Activated naive CD8-positive, alpha-beta T cell treated with anti-CD3 and anti-CD28 coated beads for 36 hours (primary cell): ENCODE measurements at regions not wholly inside any gene's neighbourhood (a gene's known extent, or its start where the extent isn't known, plus 50 kb on each side); places are given as distances from the start of the nearest gene placed in this dataset.

ENCODE experiments used
- DNase-seq: peaks from one replicate; pipeline ENCODE4 v3.0.0; 2021
- H3K27ac Mint-ChIP-seq: one replicate; pipeline ENCODE4 v1.8.0; 2022; ENCODE audit warnings: mild to moderate bottlenecking, moderate library complexity, mixed read lengths
- H3K27me3 Mint-ChIP-seq: one replicate; pipeline ENCODE4 v1.8.0; 2022; ENCODE audit warnings: mild to moderate bottlenecking, mixed read lengths
- H3K36me3 Mint-ChIP-seq: one replicate; pipeline ENCODE4 v1.8.0; 2021; ENCODE audit warnings: mild to moderate bottlenecking, mixed read lengths
- H3K4me1 Mint-ChIP-seq: one replicate; pipeline ENCODE4 v1.8.0; 2021; ENCODE audit warnings: mixed read lengths
- H3K4me3 Mint-ChIP-seq: one replicate; pipeline ENCODE4 v1.8.0; 2022; ENCODE audit warnings: mild to moderate bottlenecking, moderate library complexity, mixed read lengths
- H3K9me3 Mint-ChIP-seq: one replicate; pipeline ENCODE4 v1.8.0; 2022; ENCODE audit warnings: mixed read lengths

GRCh38 chr18:41418598-41418997 lies 536.4 kb upstream of the PIK3C3 start:
- DNase-seq, result no peak
- no peaks in the 10 kb centered on the region for H3K36me3 Mint-ChIP-seq
- no peaks in the 10 kb centered on the region for H3K27me3 Mint-ChIP-seq
- no peak overlapping the region for H3K4me3 Mint-ChIP-seq
- H3K4me1 Mint-ChIP-seq, result no peaks in the 10 kb centered on the region
- no peaks in the 10 kb centered on the region for H3K9me3 Mint-ChIP-seq
- H3K27ac Mint-ChIP-seq, result no peak overlapping the region

DNA sequence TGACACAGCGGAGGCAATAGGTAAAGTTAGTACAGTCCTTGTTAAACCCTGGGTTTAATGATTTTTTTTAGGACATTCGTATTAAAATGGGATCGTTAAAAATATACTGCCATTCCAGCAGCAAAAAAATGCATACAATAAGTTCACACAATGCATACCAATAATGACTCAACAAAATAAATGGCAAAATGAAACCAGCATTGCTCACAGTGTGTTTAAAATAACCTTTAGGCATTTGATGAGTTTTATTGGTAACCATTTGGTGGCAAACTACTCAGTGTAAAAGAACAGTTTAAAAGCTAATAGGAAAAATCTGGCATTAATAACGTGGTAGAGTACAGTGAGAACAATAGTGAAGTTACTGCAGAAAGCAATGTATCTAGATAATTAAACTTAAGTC lies 539.0 kb upstream of the PIK3C3 start:
- no peak for DNase-seq
- H3K9me3 Mint-ChIP-seq, result peaks cover 1% of the 10 kb centered on the region
- no peak overlapping the region for H3K27ac Mint-ChIP-seq
- no peak overlapping the region for H3K4me3 Mint-ChIP-seq
- no peaks in the 10 kb centered on the region for H3K4me1 Mint-ChIP-seq
- H3K27me3 Mint-ChIP-seq, result no peaks in the 10 kb centered on the region
- H3K36me3 Mint-ChIP-seq, result no peaks in the 10 kb centered on the region

DNA sequence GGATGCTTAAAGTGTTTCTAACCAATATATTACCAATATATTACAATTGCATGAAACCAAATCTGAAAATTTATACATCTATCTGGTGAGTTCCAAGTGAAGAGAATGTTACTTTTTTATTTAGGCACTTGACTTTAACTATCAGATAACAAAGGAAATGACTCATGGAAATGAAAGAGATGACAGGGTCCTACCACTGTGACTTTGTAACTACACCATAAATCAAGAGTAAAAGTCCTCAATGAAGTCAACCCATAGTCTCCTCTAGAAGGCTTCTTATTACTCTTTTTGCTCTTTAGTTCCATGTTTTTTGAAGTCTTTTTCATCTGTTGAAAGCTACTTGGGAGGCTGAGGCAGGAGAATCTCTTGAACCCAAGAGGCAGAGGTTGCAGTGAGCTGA lies 545.0 kb upstream of the PIK3C3 start:
- no peak for DNase-seq
- H3K27me3 Mint-ChIP-seq, result no peaks in the 10 kb centered on the region

DNA sequence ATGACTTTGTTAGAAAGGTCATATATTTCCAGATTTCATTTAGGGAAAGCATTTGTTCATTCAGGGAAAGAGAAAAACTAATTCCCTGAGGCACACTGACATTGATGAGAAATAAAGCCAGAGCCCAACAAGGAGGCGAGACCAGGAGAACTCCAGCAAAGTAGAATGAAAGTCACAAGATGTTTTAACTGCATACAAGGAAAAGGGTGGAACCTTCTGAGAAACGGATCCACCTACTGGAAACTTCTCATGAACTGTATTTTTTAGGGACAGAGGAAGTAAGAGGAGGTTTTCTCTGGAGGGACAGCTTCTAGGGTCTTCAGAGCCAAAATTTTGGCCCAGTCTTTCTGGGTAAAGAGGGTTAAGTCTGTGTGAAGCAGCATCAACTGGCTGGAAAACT lies 548.2 kb upstream of the PIK3C3 start:
- Mint-ChIP-seq H3K36me3 (no peaks in the 10 kb centered on the region), H3K9me3 (peaks cover 4% of the 10 kb centered on the region), H3K27ac (no peak overlapping the region), H3K27me3 (no peaks in the 10 kb centered on the region), H3K4me1 (no peaks in the 10 kb centered on the region), H3K4me3 (no peak overlapping the region)
- DNase-seq, result no peak

More for the DNA sequence above, 545.0 kb upstream of the PIK3C3 start:
- Mint-ChIP-seq H3K36me3 (no peaks in the 10 kb centered on the region), H3K4me1 (no peaks in the 10 kb centered on the region), H3K4me3 (no peak overlapping the region), H3K27ac (no peak overlapping the region), H3K9me3 (peaks cover 3% of the 10 kb centered on the region)

DNA sequence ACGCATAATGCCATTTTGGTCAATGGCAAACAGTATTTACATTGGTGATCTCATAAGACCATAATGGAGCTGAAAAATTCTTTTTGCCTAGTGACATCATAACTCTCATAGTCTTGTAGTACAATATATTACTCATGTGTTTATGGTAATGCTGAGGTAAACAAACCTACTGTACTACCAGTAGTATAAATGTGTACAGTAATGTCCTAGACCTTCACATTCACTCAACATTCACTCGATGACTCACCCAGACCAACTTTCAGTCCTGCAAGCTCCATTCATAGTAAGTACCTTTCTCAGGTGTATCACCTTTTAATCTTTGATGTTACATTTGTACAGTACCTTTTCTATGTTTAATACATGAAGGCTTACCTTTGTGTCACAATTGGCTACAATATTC lies 558.2 kb upstream of the PIK3C3 start:
- Mint-ChIP-seq H3K27me3 (no peaks in the 10 kb centered on the region), H3K4me1 (no peaks in the 10 kb centered on the region), H3K27ac (no peak overlapping the region), H3K36me3 (no peaks in the 10 kb centered on the region), H3K9me3 (no peaks in the 10 kb centered on the region), H3K4me3 (no peak overlapping the region)
- no peak for DNase-seq

GRCh38 chr18:41396211-41396610 lies 558.8 kb upstream of the PIK3C3 start:
- no peak overlapping the region for H3K27ac Mint-ChIP-seq
- H3K27me3 Mint-ChIP-seq, result no peaks in the 10 kb centered on the region
- no peak for DNase-seq
- no peaks in the 10 kb centered on the region for H3K36me3 Mint-ChIP-seq
- no peaks in the 10 kb centered on the region for H3K9me3 Mint-ChIP-seq
- no peaks in the 10 kb centered on the region for H3K4me1 Mint-ChIP-seq
- H3K4me3 Mint-ChIP-seq, result no peak overlapping the region

- Mint-ChIP-seq H3K4me3 (no peak overlapping the region), H3K27ac (no peak overlapping the region), H3K27me3 (no peaks in the 10 kb centered on the region), H3K36me3 (no peaks in the 10 kb centered on the region), H3K9me3 (no peaks in the 10 kb centered on the region), H3K4me1 (no peaks in the 10 kb centered on the region)
- no peak for DNase-seq
These were observed 559.3 kb upstream of the PIK3C3 start for GRCh38 chr18:41395695-41396094.

- Mint-ChIP-seq H3K36me3 (no peaks in the 10 kb centered on the region), H3K27me3 (peaks cover 6% of the 10 kb centered on the region), H3K9me3 (no peaks in the 10 kb centered on the region), H3K4me1 (no peaks in the 10 kb centered on the region), H3K27ac (no peak overlapping the region), H3K4me3 (no peak overlapping the region)
- DNase-seq, result no peak
These were observed 563.1 kb upstream of the PIK3C3 start for GRCh38 chr18:41391616-41392595.

DNA sequence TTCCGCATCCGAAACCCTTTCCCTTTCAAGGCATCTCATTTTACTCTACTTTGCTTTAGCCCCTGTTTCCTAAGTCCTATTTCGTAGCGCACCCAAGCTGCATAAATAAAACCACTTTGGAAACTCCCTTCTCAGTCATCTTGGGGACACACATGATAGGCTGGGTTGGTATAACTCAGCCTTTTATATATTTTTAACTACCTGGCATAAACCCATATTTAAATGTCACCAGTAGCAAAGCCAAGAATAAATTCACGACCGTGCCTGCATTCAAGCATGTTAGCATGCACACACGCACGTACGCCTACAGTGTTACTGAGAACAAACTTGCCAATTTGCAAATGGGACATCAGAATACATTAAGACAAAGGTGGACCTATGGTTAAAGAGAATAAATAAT lies 564.7 kb upstream of the PIK3C3 start:
- peaks cover 6% of the 10 kb centered on the region for H3K27me3 Mint-ChIP-seq
- H3K4me1 Mint-ChIP-seq, result no peaks in the 10 kb centered on the region
- DNase-seq, result no peak
- H3K4me3 Mint-ChIP-seq, result no peak overlapping the region
- H3K27ac Mint-ChIP-seq, result no peak overlapping the region
- H3K9me3 Mint-ChIP-seq, result no peaks in the 10 kb centered on the region
- H3K36me3 Mint-ChIP-seq, result no peaks in the 10 kb centered on the region

GRCh38 chr18:41378598-41378997 lies 576.4 kb upstream of the PIK3C3 start:
- H3K9me3 Mint-ChIP-seq, result no peaks in the 10 kb centered on the region
- H3K36me3 Mint-ChIP-seq, result no peaks in the 10 kb centered on the region
- H3K4me1 Mint-ChIP-seq, result no peaks in the 10 kb centered on the region
- no peak for DNase-seq
- H3K4me3 Mint-ChIP-seq, result no peak overlapping the region
- no peak overlapping the region for H3K27ac Mint-ChIP-seq
- H3K27me3 Mint-ChIP-seq, result no peaks in the 10 kb centered on the region

DNA sequence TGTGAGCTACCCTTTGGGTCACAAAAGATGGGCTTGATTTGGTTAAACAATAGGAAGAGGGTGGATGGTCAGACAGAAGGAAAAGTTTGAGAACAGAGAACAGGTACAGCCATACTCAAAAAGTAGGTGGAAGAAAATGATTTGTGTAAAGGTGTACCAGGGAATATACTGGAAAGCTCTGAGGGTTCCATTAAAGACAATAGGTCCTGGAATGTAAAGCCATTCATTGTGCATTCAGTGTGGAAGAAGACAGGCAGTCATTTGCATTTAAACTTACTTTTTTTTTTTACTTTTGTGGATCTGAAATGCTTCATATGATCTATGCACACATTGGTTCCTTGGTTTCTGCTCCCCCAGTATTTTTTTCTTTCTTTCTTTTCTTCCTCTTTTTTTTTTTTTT lies 581.4 kb upstream of the PIK3C3 start:
- H3K4me1 Mint-ChIP-seq, result no peaks in the 10 kb centered on the region
- no peaks in the 10 kb centered on the region for H3K27me3 Mint-ChIP-seq
- no peak for DNase-seq
- H3K9me3 Mint-ChIP-seq, result no peaks in the 10 kb centered on the region
- no peak overlapping the region for H3K27ac Mint-ChIP-seq
- H3K4me3 Mint-ChIP-seq, result no peak overlapping the region
- no peaks in the 10 kb centered on the region for H3K36me3 Mint-ChIP-seq

DNA sequence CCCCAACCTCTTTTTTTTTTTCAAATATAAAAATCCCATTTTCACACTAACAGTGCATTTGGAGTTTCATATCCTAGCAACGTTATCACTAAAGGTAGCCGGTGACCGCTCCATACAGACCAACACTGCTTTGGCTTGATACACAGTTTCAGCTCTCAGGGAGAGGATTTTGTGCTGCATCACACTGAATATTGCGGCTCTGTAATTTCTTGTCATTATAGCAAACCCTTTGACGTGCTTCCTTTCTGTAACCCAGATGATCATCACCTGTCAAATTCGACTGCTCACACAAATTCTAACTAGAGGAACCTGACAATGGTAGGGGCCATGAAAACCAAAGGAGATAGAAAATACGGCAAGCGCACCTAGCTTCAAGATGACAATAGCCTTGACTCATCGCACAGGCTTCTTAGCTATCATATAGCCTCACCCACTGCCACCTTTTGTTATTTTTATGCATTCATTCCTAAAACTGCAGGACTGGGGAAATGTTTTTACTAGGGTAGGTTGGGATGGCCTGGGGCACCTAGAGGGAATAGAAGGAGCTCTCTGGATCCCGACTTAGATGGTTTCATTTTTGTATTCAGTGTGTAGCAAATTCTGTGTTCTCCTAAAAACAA lies 582.9 kb upstream of the PIK3C3 start:
- Mint-ChIP-seq H3K27ac (no peak overlapping the region), H3K4me3 (no peak overlapping the region)

GRCh38 chr18:41371156-41372045 lies 583.6 kb upstream of the PIK3C3 start:
- Mint-ChIP-seq H3K9me3 (no peaks in the 10 kb centered on the region), H3K36me3 (no peaks in the 10 kb centered on the region)

More for the DNA sequence above, 582.9 kb upstream of the PIK3C3 start:
- Mint-ChIP-seq H3K27me3 (no peaks in the 10 kb centered on the region), H3K4me1 (no peaks in the 10 kb centered on the region), H3K36me3 (no peaks in the 10 kb centered on the region), H3K9me3 (no peaks in the 10 kb centered on the region)
- no peak for DNase-seq

GRCh38 chr18:41370740-41371139 lies 584.3 kb upstream of the PIK3C3 start:
- H3K27me3 Mint-ChIP-seq, result no peaks in the 10 kb centered on the region
- H3K4me1 Mint-ChIP-seq, result no peaks in the 10 kb centered on the region
- no peak for DNase-seq
- H3K4me3 Mint-ChIP-seq, result no peak overlapping the region
- no peaks in the 10 kb centered on the region for H3K9me3 Mint-ChIP-seq
- no peaks in the 10 kb centered on the region for H3K36me3 Mint-ChIP-seq
- H3K27ac Mint-ChIP-seq, result no peak overlapping the region

More at GRCh38 chr18:41371156-41372045, 583.6 kb upstream of the PIK3C3 start:
- Mint-ChIP-seq H3K27ac (no peak overlapping the region), H3K4me3 (no peak overlapping the region), H3K27me3 (no peaks in the 10 kb centered on the region), H3K4me1 (no peaks in the 10 kb centered on the region)
- DNase-seq, result no peak

DNA sequence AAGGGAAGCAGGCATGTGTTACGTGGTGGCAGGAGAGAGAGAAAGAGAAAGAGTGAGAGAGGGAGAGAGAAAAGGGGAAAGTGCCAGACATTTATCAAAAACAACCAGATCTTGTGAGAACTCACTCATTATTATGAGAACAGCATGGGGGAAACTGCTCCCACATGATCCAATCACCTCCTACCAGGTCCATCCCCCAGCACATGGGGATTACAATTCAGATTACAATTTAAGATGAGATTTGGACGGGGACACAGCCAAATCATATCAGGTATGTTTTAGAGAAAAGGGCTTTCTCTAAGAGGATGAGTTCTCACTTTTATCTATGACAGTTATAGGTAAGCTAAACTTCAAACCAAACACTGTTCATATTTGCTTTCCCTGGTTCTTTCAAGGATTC lies 597.3 kb upstream of the PIK3C3 start:
- Mint-ChIP-seq H3K9me3 (peaks cover 14% of the 10 kb centered on the region), H3K36me3 (no peaks in the 10 kb centered on the region), H3K27ac (no peak overlapping the region), H3K27me3 (no peaks in the 10 kb centered on the region), H3K4me1 (no peaks in the 10 kb centered on the region), H3K4me3 (no peak overlapping the region)
- no peak for DNase-seq
